ENCODE measurements at regions not wholly inside any gene's neighbourhood (a gene's known extent, or its start where the extent isn't known, plus 50 kb on each side); places are given as distances from the start of the nearest gene placed in this dataset.

- no peaks in the 10 kb centered on the region for H3K27me3 ChIP-seq
- H3K4me3 ChIP-seq = no peak overlapping the region
- no peaks in the 10 kb centered on the region for H3K4me1 ChIP-seq
- 74 to 83% methylated on average over 2 of the region's 2 CpGs for WGBS, 2 donors (ENCODE audit: low coverage in 1 of 2)
- no peak for ATAC-seq
- peaks cover 0 to 10% (median 0%) of the 10 kb centered on the region in 3 donors for H3K9me3 ChIP-seq
- H3K36me3 ChIP-seq = no peaks in the 10 kb centered on the region
- TF ChIP-seq, protein P1, sequence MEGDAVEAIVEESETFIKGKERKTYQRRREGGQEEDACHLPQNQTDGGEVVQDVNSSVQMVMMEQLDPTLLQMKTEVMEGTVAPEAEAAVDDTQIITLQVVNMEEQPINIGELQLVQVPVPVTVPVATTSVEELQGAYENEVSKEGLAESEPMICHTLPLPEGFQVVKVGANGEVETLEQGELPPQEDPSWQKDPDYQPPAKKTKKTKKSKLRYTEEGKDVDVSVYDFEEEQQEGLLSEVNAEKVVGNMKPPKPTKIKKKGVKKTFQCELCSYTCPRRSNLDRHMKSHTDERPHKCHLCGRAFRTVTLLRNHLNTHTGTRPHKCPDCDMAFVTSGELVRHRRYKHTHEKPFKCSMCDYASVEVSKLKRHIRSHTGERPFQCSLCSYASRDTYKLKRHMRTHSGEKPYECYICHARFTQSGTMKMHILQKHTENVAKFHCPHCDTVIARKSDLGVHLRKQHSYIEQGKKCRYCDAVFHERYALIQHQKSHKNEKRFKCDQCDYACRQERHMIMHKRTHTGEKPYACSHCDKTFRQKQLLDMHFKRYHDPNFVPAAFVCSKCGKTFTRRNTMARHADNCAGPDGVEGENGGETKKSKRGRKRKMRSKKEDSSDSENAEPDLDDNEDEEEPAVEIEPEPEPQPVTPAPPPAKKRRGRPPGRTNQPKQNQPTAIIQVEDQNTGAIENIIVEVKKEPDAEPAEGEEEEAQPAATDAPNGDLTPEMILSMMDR (IDR thresholded peaks at IDR 0.05) = no peak
- TF ChIP-seq POLR2A (IDR thresholded peaks at IDR 0.05) = no peak
- TF ChIP-seq EP300 (IDR thresholded peaks at IDR 0.05) = no peak
- TF ChIP-seq POLR2AphosphoS5 (IDR thresholded peaks at IDR 0.05) = no peak
- no peak overlapping the region for H3K27ac ChIP-seq
These were observed 765.0 kb downstream of the INHBA start for GRCh38 chr7:40937879-40938278.

DNA sequence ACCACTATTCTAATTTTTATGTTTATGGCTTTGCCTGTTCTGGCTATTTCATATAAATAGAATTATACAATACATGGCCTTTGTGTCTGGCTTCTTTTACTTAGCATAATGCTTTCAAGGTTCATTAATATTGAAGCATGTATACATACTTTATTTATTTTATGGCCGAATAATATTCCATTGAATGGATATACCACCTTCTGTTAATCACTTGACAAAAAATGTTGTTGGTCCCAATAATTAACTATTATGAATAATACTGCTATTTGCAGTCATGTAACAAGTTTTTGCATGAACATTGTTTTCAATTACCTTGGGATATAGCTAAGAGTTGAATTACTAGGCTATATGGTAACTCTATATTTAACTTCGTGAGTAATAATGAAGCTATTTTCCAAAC is 767.5 kb downstream of the INHBA start:
- H3K4me1 ChIP-seq = no peaks in the 10 kb centered on the region
- H3K27ac ChIP-seq = no peak overlapping the region
- no peak for ATAC-seq
- no peaks in the 10 kb centered on the region for H3K36me3 ChIP-seq
- H3K9me3 ChIP-seq = peaks cover 0 to 10% (median 0%) of the 10 kb centered on the region in 3 donors
- TF ChIP-seq EP300 (IDR thresholded peaks at IDR 0.05) (no peak), POLR2AphosphoS5 (IDR thresholded peaks at IDR 0.05) (no peak), POLR2A (IDR thresholded peaks at IDR 0.05) (no peak)
- TF ChIP-seq, protein P1 (IDR thresholded peaks at IDR 0.05) = no peak
- no peak overlapping the region for H3K4me3 ChIP-seq
- 94 to 97% methylated on average over 2 of the region's 2 CpGs for WGBS, 2 donors (ENCODE audit: low coverage in 1 of 2)
- no peaks in the 10 kb centered on the region for H3K27me3 ChIP-seq

DNA sequence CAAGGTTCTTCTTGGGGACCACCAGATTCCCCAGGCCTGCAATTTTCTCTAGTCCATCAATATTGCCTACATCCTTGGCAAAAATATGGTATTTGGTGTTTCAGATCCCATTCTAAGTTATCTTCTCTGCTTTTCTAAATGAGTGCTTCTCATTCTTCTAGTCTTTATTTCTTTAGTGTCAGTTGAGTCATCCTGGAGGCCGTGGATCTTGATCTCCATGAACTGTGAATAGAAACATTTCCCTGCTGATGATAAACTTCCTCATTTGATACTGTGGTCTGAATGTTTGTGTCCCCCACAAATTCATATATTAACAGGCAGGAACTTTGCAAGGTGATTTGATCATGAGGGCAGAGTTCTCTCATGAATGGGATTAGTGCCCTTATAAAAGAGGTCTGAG is 779.3 kb downstream of the INHBA start:
- Histone ChIP-seq H3K27ac (no peak overlapping the region), H3K4me1 (peaks cover 0 to 2% (median 0%) of the 10 kb centered on the region in 3 donors), H3K4me3 (no peak overlapping the region), H3K27me3 (no peaks in the 10 kb centered on the region), H3K36me3 (no peaks in the 10 kb centered on the region), H3K9me3 (no peaks in the 10 kb centered on the region)
- ATAC-seq = no peak
- TF ChIP-seq POLR2A (IDR thresholded peaks at IDR 0.05) (no peak), POLR2AphosphoS5 (IDR thresholded peaks at IDR 0.05) (no peak), EP300 (IDR thresholded peaks at IDR 0.05) (no peak)
- TF ChIP-seq, protein P1 (IDR thresholded peaks at IDR 0.05) = no peak
- 69% methylated on average over 1 of the region's 1 CpG; no CpG with 5 or more reads in 1 of the 2 donors for WGBS, 2 donors (ENCODE audit: low coverage in 1 of 2)

DNA sequence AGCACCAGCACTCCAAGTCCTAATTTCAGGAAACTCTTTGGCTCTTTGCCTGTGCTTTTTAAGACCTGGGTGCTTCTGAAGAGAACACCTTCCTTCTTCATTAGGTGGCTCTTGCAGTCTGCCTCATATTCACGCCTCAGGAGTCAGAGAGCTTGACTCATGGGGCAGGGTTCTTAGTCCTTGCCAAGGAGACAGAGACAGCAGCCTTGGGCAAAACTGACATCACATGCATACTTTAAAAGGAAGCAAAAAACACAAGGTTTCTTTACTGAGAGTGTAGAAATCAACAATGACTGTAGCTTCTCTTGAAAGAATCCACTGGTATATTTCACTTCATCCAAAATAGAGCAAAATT is 780.6 kb downstream of the INHBA start:
- H3K36me3 ChIP-seq = no peaks in the 10 kb centered on the region
- WGBS, 2 donors (ENCODE audit: low coverage in 1 of 2) = 100% methylated on average over 1 of the region's 1 CpG; no CpG with 5 or more reads in 1 of the 2 donors
- TF ChIP-seq POLR2A (IDR thresholded peaks at IDR 0.05) (no peak), POLR2AphosphoS5 (IDR thresholded peaks at IDR 0.05) (no peak), EP300 (IDR thresholded peaks at IDR 0.05) (no peak)
- TF ChIP-seq, protein P1 (IDR thresholded peaks at IDR 0.05) = no peak
- ATAC-seq = no peak
- H3K27ac ChIP-seq = no peak overlapping the region
- no peak overlapping the region for H3K4me3 ChIP-seq
- no peaks in the 10 kb centered on the region for H3K9me3 ChIP-seq
- no peaks in the 10 kb centered on the region for H3K27me3 ChIP-seq
- peaks cover 0 to 2% (median 0%) of the 10 kb centered on the region in 3 donors for H3K4me1 ChIP-seq

- no peaks in the 10 kb centered on the region for H3K36me3 ChIP-seq
- no peak overlapping the region for H3K4me3 ChIP-seq
- WGBS, 2 donors (ENCODE audit: low coverage in 1 of 2) = 71 to 83% methylated on average over 5 to 7 of the region's 7 CpGs
- no peak overlapping the region for H3K27ac ChIP-seq
- H3K27me3 ChIP-seq = no peaks in the 10 kb centered on the region
- ATAC-seq = no peak
- peaks cover 0 to 2% (median 0%) of the 10 kb centered on the region in 3 donors for H3K4me1 ChIP-seq
- H3K9me3 ChIP-seq = no peaks in the 10 kb centered on the region
- TF ChIP-seq POLR2A (IDR thresholded peaks at IDR 0.05) (no peak), POLR2AphosphoS5 (IDR thresholded peaks at IDR 0.05) (no peak), EP300 (IDR thresholded peaks at IDR 0.05) (no peak)
These were observed 781.1 kb downstream of the INHBA start for GRCh38 chr7:40921589-40922315.
